Neural progenitor cell (in vitro differentiated cells): ENCODE measurements at regions not wholly inside any gene's neighbourhood (a gene's known extent, or its start where the extent isn't known, plus 50 kb on each side); places are given as distances from the start of the nearest gene placed in this dataset.

Source experiments
- DNase-seq: peaks from one replicate; pipeline ENCODE4 v3.0.0-alpha.2; 2016; ENCODE audit warnings: low spot score
- H2AFZ ChIP-seq: fragments of 200-600 bp; sonication (generic); replicated peaks from 2 replicates; pipeline ENCODE4 v1.6.1; 2016; ENCODE audit warnings: antibody characterized with exemption
- H3F3A ChIP-seq: fragments of 200-600 bp; sonication (generic); 2 replicates; pipeline ENCODE4 v1.6.1; 2016; ENCODE audit warnings: antibody characterized with exemption, low read depth
- H3K27ac ChIP-seq: fragments of 200-600 bp; sonication (generic); 2 replicates; pipeline ENCODE4 v1.5.1; 2016; ENCODE audit warnings: mild to moderate bottlenecking
- H3K27me3 ChIP-seq: fragments of 200-600 bp; sonication (generic); 2 replicates; pipeline ENCODE4 v1.6.1; 2016; ENCODE audit warnings: mild to moderate bottlenecking, moderate library complexity
- H3K36me3 ChIP-seq: fragments of 200-600 bp; sonication (generic); 2 replicates; pipeline ENCODE4 v1.5.1; 2016
- H3K4me1 ChIP-seq: fragments of 200-600 bp; sonication (generic); 2 replicates; pipeline ENCODE4 v1.6.1; 2016; ENCODE audit warnings: mixed run types
- H3K4me2 ChIP-seq: fragments of 200-600 bp; sonication (generic); 2 replicates; pipeline ENCODE4 v1.6.1; 2016
- H3K4me3 ChIP-seq: fragments of 200-600 bp; sonication (generic); 2 replicates; pipeline ENCODE4 v1.5.1; 2016
- H3K79me2 ChIP-seq: fragments of 200-600 bp; sonication (generic); 2 replicates; pipeline ENCODE4 v1.6.1; 2016; ENCODE audit warnings: low read depth
- H3K9ac ChIP-seq: fragments of 200-600 bp; sonication (generic); 2 replicates; pipeline ENCODE4 v1.6.1; 2016
- H3K9me3 ChIP-seq: fragments of 200-600 bp; sonication (generic); 2 replicates; pipeline ENCODE4 v1.5.1; 2016; ENCODE audit warnings: low read depth
- H4K20me1 ChIP-seq: fragments of 200-600 bp; sonication (generic); 2 replicates; pipeline ENCODE4 v1.6.1; 2016; ENCODE audit warnings: low read depth
- H3K27ac Mint-ChIP-seq: 3 replicates; pipeline ENCODE4 v1.8.0; 2021; ENCODE audit warnings: mixed read lengths
- H3K27me3 Mint-ChIP-seq: 2 replicates; pipeline ENCODE4 v1.8.0; 2022; ENCODE audit warnings: low read depth, mild to moderate bottlenecking, inconsistent platforms, moderate library complexity, mixed read lengths; ENCODE audit not compliant: insufficient read depth
- H3K36me3 Mint-ChIP-seq: 3 replicates; pipeline ENCODE4 v1.8.0; 2021; ENCODE audit warnings: mixed read lengths
- H3K4me1 Mint-ChIP-seq: 3 replicates; pipeline ENCODE4 v1.8.0; 2021; ENCODE audit warnings: mixed read lengths
- H3K4me3 Mint-ChIP-seq: 3 replicates; pipeline ENCODE4 v1.8.0; 2021; ENCODE audit warnings: mild to moderate bottlenecking, moderate library complexity, mixed read lengths
- H3K9me3 Mint-ChIP-seq: 3 replicates; pipeline ENCODE4 v1.8.0; 2020; ENCODE audit warnings: mixed read lengths
- EZH2 ChIP-seq: fragments of 200-600 bp; sonication (generic); IDR thresholded peaks from 2 replicates; pipeline ENCODE4 v1.6.1; 2017; ENCODE audit warnings: antibody characterized with exemption, mild to moderate bottlenecking, moderate library complexity
- EZH2phosphoT487 ChIP-seq: fragments of 200-600 bp; sonication (generic); IDR thresholded peaks from 2 replicates; pipeline ENCODE4 v1.6.1; 2017; ENCODE audit warnings: antibody characterized with exemption
- TF ChIP-seq, protein P1 (sequence below): fragments of 200-600 bp; sonication (generic); IDR thresholded peaks from 2 replicates; pipeline ENCODE4 v1.5.1; 2017; ENCODE audit warnings: antibody characterized with exemption, mild to moderate bottlenecking

DNA sequence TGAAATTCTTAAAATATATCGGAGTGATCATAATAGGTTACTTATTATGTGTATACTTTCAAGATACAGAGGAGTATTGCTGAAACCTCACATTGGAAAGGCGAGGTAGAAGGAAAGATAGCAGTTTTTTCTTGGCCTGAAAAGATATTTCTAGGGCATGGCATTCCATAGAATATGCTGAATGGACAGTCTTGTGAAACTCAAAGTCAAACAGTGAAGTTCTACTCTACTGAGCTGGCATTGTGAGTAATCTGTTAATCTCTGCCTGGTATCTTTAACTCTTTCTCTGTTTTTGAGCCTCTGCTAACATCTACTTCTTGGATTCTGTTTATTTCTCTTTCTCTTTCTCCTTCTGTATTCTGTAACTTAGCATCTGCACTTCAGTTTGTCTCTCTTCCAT, 176.3 kb upstream of the ZBTB20 start:
- H3K27ac ChIP-seq = no peak overlapping the region
- peaks cover 6% of the 10 kb centered on the region for H3K4me1 ChIP-seq
- H3K4me3 ChIP-seq = no peak overlapping the region
- no peaks in the 10 kb centered on the region for H3F3A ChIP-seq
- H3K36me3 Mint-ChIP-seq = no peaks in the 10 kb centered on the region
- peaks cover 1% of the 10 kb centered on the region for H3K9me3 Mint-ChIP-seq
- no peak overlapping the region for H3K4me3 Mint-ChIP-seq
- peaks cover 4% of the 10 kb centered on the region for H4K20me1 ChIP-seq
- H3K36me3 ChIP-seq = no peaks in the 10 kb centered on the region
- no peak overlapping the region for H3K27ac Mint-ChIP-seq
- TF ChIP-seq EZH2phosphoT487 = no peak
- TF ChIP-seq, protein P1, sequence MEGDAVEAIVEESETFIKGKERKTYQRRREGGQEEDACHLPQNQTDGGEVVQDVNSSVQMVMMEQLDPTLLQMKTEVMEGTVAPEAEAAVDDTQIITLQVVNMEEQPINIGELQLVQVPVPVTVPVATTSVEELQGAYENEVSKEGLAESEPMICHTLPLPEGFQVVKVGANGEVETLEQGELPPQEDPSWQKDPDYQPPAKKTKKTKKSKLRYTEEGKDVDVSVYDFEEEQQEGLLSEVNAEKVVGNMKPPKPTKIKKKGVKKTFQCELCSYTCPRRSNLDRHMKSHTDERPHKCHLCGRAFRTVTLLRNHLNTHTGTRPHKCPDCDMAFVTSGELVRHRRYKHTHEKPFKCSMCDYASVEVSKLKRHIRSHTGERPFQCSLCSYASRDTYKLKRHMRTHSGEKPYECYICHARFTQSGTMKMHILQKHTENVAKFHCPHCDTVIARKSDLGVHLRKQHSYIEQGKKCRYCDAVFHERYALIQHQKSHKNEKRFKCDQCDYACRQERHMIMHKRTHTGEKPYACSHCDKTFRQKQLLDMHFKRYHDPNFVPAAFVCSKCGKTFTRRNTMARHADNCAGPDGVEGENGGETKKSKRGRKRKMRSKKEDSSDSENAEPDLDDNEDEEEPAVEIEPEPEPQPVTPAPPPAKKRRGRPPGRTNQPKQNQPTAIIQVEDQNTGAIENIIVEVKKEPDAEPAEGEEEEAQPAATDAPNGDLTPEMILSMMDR = no peak
- TF ChIP-seq EZH2 = no peak
- H3K27me3 Mint-ChIP-seq = peaks cover 8% of the 10 kb centered on the region
- H3K79me2 ChIP-seq = no peaks in the 10 kb centered on the region
- DNase-seq = no peak
- no peak overlapping the region for H3K4me2 ChIP-seq
- H2AFZ ChIP-seq = no peak overlapping the region
- H3K27me3 ChIP-seq = no peaks in the 10 kb centered on the region
- no peak overlapping the region for H3K9ac ChIP-seq
- H3K4me1 Mint-ChIP-seq = peaks cover 11% of the 10 kb centered on the region
- H3K9me3 ChIP-seq = no peaks in the 10 kb centered on the region

DNA sequence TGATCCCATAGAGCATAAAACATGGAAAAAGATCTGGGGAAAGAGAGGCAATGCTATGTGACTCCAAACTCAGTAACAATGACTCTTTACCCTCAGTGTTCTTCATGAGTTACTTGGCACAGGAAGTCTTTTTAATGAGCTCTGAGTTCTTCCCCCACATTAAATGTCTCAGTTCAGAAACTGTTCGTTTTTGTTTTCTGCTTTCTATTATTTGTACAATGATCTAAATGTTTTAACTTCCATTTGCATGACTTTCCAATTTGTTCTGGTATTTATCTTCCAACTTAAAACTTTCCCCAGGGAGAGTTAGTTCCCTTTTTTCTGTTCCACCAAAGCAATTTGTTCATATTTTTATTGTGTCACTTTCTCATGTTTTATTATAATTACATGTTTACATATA, 177.0 kb upstream of the ZBTB20 start:
- Histone ChIP-seq H2AFZ (no peak overlapping the region), H3F3A (no peaks in the 10 kb centered on the region), H3K36me3 (no peaks in the 10 kb centered on the region), H3K79me2 (no peaks in the 10 kb centered on the region), H3K27ac (no peak overlapping the region), H3K4me2 (no peak overlapping the region), H3K27me3 (no peaks in the 10 kb centered on the region), H3K4me3 (no peak overlapping the region), H3K4me1 (peaks cover 6% of the 10 kb centered on the region), H3K9ac (no peak overlapping the region), H3K9me3 (no peaks in the 10 kb centered on the region), H4K20me1 (peaks cover 4% of the 10 kb centered on the region)
- no peak for DNase-seq
- H3K27me3 Mint-ChIP-seq = peaks cover 8% of the 10 kb centered on the region
- peaks cover 10% of the 10 kb centered on the region for H3K4me1 Mint-ChIP-seq
- H3K27ac Mint-ChIP-seq = no peak overlapping the region
- H3K9me3 Mint-ChIP-seq = no peaks in the 10 kb centered on the region
- no peak for TF ChIP-seq EZH2
- TF ChIP-seq, protein P1 = no peak
- TF ChIP-seq EZH2phosphoT487 = no peak
- H3K36me3 Mint-ChIP-seq = no peaks in the 10 kb centered on the region
- H3K4me3 Mint-ChIP-seq = no peak overlapping the region

DNA sequence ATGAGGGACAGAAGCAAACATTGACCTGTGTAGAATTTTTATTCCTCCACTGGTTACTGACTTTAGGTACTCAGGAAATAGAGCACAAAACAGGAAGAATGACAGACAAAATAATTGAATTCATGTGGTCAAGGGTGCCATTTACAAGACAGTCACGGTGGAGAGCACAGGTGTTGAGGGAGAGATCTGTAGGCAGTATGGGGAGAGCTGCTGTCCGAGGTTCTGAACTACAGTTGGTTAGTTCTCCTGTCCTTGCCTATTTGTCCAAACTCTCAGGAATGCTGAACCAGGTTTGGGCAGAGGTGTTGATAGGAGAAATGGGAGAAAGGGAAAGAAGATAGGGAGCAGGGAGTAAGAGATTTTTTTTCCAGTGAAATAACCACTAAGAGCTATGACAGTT, 178.5 kb upstream of the ZBTB20 start:
- peaks cover 8% of the 10 kb centered on the region for H3K27me3 Mint-ChIP-seq
- H3K27me3 ChIP-seq = no peaks in the 10 kb centered on the region
- H3K4me2 ChIP-seq = no peak overlapping the region
- no peak overlapping the region for H3K4me3 Mint-ChIP-seq
- peaks cover 4% of the 10 kb centered on the region for H4K20me1 ChIP-seq
- no peak overlapping the region for H3K27ac Mint-ChIP-seq
- H3K79me2 ChIP-seq = no peaks in the 10 kb centered on the region
- peaks cover 10% of the 10 kb centered on the region for H3K4me1 Mint-ChIP-seq
- H3K4me1 ChIP-seq = no peaks in the 10 kb centered on the region
- no peaks in the 10 kb centered on the region for H3F3A ChIP-seq
- H3K9me3 ChIP-seq = no peaks in the 10 kb centered on the region
- H3K9me3 Mint-ChIP-seq = no peaks in the 10 kb centered on the region
- H3K4me3 ChIP-seq = no peak overlapping the region
- H3K36me3 Mint-ChIP-seq = no peaks in the 10 kb centered on the region
- no peak overlapping the region for H3K27ac ChIP-seq
- H3K9ac ChIP-seq = no peak overlapping the region
- TF ChIP-seq EZH2phosphoT487 (no peak), EZH2 (no peak)
- TF ChIP-seq, protein P1 = no peak
- H2AFZ ChIP-seq = no peak overlapping the region
- no peaks in the 10 kb centered on the region for H3K36me3 ChIP-seq
- DNase-seq = peak; percentile 78
